ENCODE measurements at regions not wholly inside any gene's neighbourhood (a gene's known extent, or its start where the extent isn't known, plus 50 kb on each side); places are given as distances from the start of the nearest gene placed in this dataset.

- TF ChIP-seq YY1 (IDR thresholded peaks at IDR 0.05; ENCODE audit: low read depth) (no peak), TEAD4 (IDR thresholded peaks at IDR 0.05) (no peak), EP300 (IDR thresholded peaks at IDR 0.05; ENCODE audit: borderline replicate concordance) (no peak), EGR1 (IDR thresholded peaks at IDR 0.05) (no peak), REST (IDR thresholded peaks at IDR 0.05; ENCODE audit: low read depth) (no peak), RAD21 (IDR thresholded peaks at IDR 0.05; ENCODE audit: low read depth) (no peak), MAX (IDR thresholded peaks at IDR 0.05) (no peak), CEBPB (IDR thresholded peaks at IDR 0.05) (no peak), USF1 (IDR thresholded peaks at IDR 0.05) (no peak)
Observed at GRCh38 chr2:236661061-236661761, 91.6 kb downstream of the ACKR3 start.

Data from Ishikawa (cell line).